ENCODE measurements at regions not wholly inside any gene's neighbourhood (a gene's known extent, or its start where the extent isn't known, plus 50 kb on each side); places are given as distances from the start of the nearest gene placed in this dataset.
A peak's percentile ranks its signal among the peaks of the same experiment; 100 is the strongest.

- no peak overlapping the region for H3K4me3 ChIP-seq
- no peaks in the 10 kb centered on the region for H3K36me3 ChIP-seq
- DNase-seq (ENCODE audit: low spot score): no peak
- H3K4me1 ChIP-seq: peaks cover 0 to 10% of the 10 kb centered on the region in 2 donors
- no peak for TF ChIP-seq CTCF (IDR thresholded peaks at IDR 0.05)
- H3K27ac ChIP-seq: no peak overlapping the region
- H3K27me3 ChIP-seq: no peaks in the 10 kb centered on the region
- H3K9me3 ChIP-seq: no peaks in the 10 kb centered on the region
These were observed 324.1 kb downstream of the PLK2 start for GRCh38 chr5:58135571-58136335.

DNA sequence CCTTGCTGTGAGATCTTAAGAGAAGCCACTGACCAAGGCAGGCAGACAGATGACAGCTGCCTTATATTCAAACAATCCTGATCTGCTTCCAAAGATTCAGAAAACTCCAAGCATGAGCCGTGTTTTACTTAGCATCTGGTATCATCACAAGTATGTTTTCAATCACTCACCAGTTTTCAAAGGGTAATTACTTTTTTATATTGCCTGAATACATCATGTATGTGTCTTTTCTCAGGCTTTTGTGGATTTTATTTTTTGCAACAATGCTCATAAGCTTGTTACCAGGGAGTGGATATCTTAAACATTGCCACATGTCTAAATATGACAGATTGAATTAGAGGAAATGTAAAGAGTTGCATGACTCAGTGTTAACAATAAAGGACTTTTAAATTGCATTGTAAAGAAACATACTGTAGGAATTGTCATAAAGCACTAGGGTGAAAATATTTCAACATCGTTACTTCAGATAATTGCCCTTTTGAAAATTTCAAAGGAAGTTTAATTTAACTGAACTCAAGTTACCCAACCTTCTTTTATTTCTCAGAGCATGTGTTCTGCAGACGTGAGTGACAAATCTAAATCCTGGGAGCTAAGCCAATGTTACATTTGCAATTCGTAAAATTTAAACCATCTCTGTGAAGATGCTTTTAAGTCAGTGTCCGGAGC lies 326.1 kb downstream of the PLK2 start:
- no peaks in the 10 kb centered on the region for H3K36me3 ChIP-seq
- H3K4me3 ChIP-seq: no peak overlapping the region
- no peak for DNase-seq (ENCODE audit: low spot score)
- no peak overlapping the region for H3K27ac ChIP-seq
- TF ChIP-seq CTCF (IDR thresholded peaks at IDR 0.05): no peak
- no peaks in the 10 kb centered on the region for H3K27me3 ChIP-seq
- no peaks in the 10 kb centered on the region for H3K9me3 ChIP-seq
- peaks cover 0 to 10% of the 10 kb centered on the region in 2 donors for H3K4me1 ChIP-seq

- Histone ChIP-seq H3K27me3 (no peaks in the 10 kb centered on the region), H3K27ac (no peak overlapping the region), H3K9me3 (no peaks in the 10 kb centered on the region), H3K4me3 (no peak overlapping the region), H3K36me3 (no peaks in the 10 kb centered on the region), H3K4me1 (peaks cover 0 to 10% of the 10 kb centered on the region in 2 donors)
- TF ChIP-seq CTCF (IDR thresholded peaks at IDR 0.05): no peak
- no peak for DNase-seq (ENCODE audit: low spot score)
These were observed 326.7 kb downstream of the PLK2 start for GRCh38 chr5:58133216-58133615.

- no peaks in the 10 kb centered on the region for H3K36me3 ChIP-seq
- no peak overlapping the region for H3K4me3 ChIP-seq
- no peaks in the 10 kb centered on the region for H3K27me3 ChIP-seq
- H3K27ac ChIP-seq: peak overlapping the region; percentile 2 to 78
- no peak for DNase-seq (ENCODE audit: low spot score)
- no peak for TF ChIP-seq CTCF (IDR thresholded peaks at IDR 0.05)
- H3K4me1 ChIP-seq: peaks cover 0 to 28% of the 10 kb centered on the region in 2 donors
- H3K9me3 ChIP-seq: no peaks in the 10 kb centered on the region
These were observed 332.3 kb downstream of the PLK2 start for GRCh38 chr5:58127255-58128220.

GRCh38 chr5:58123501-58123900 lies 336.4 kb downstream of the PLK2 start:
- H3K27me3 ChIP-seq: no peaks in the 10 kb centered on the region
- no peak for DNase-seq (ENCODE audit: low spot score)
- TF ChIP-seq CTCF (IDR thresholded peaks at IDR 0.05): no peak

More at GRCh38 chr5:58123501-58123900, 336.4 kb downstream of the PLK2 start:
- Histone ChIP-seq H3K4me1 (peaks cover 0 to 28% of the 10 kb centered on the region in 2 donors), H3K27ac (no peak overlapping the region), H3K4me3 (no peak overlapping the region), H3K9me3 (no peaks in the 10 kb centered on the region), H3K36me3 (no peaks in the 10 kb centered on the region)
